B cell (primary cell): ENCODE measurements at regions not wholly inside any gene's neighbourhood (a gene's known extent, or its start where the extent isn't known, plus 50 kb on each side); places are given as distances from the start of the nearest gene placed in this dataset.

Experiments
- ATAC-seq: fragments of 200-7000 bp; cut with Tn5 transposase; one replicate; pipeline ENCODE4 v1.10.0; 2021; ENCODE audit warnings: low read depth, mild to moderate bottlenecking, moderate number of reproducible peaks, moderate library complexity
- CTCF ChIA-PET: fragments of 350-600 bp; sonication (Branson Sonifier 250); formaldehyde crosslinking; loops from one replicate; lab custom pipeline; 2021; ENCODE audit warnings: antibody characterized with exemption, inconsistent platforms; lab: Charles Lee
- POLR2A ChIA-PET: fragments of 350-600 bp; sonication (Branson Sonifier 250); formaldehyde crosslinking; loops from one replicate; lab custom pipeline; 2021; ENCODE audit warnings: antibody characterized with exemption; lab: Charles Lee
- DNase-seq: peaks from one replicate; pipeline ENCODE4 v3.0.0; 2013
- H2AFZ ChIP-seq: 2 replicates; pipeline ENCODE4 v1.6.1; 2012; ENCODE audit warnings: mild to moderate bottlenecking, low read depth, low read length; ENCODE audit not compliant: insufficient read depth, poor library complexity, severe bottlenecking
- H3K27ac ChIP-seq, 2 donors: 1 replicate in 1 of 2; 2 replicates in 1 of 2; pipeline ENCODE4 v1.5.1; 2012 to 2013; ENCODE audit warnings: low read length in 2 of 2, mild to moderate bottlenecking in 2 of 2, moderate library complexity in 1 of 2
- H3K27me3 ChIP-seq, 4 experiments: fragments of 200-600 bp in 1 of 4; sonication (generic) in 1 of 4; replicated peaks in 1 of 4; 1 replicate in 2 of 4; 2 replicates in 2 of 4; pipeline versions ENCODE4 v1.6.1 to v1.7.0; 2013 to 2016; ENCODE audit warnings: low read length in 3 of 4, mild to moderate bottlenecking in 2 of 4, mixed read lengths in 1 of 4, moderate library complexity in 1 of 4; ENCODE audit not compliant: insufficient read depth in 4 of 4, control insufficient read depth in 3 of 4; ENCODE audit errors: control extremely low read depth in 1 of 4
- H3K36me3 ChIP-seq, 2 experiments: replicated peaks in 1 of 2; 1 replicate in 1 of 2; 2 replicates in 1 of 2; pipeline versions ENCODE4 v1.6.1 to v1.7.1; 2013; ENCODE audit warnings: low read length in 1 of 2; ENCODE audit not compliant: insufficient read depth in 2 of 2, control insufficient read depth in 1 of 2; ENCODE audit errors: control extremely low read depth in 1 of 2, extremely low read depth in 1 of 2
- H3K4me1 ChIP-seq, 2 donors: fragments of 200-600 bp in 1 of 2; sonication (generic) in 1 of 2; 1 replicate in 1 of 2; 2 replicates in 1 of 2; pipeline versions ENCODE4 v1.5.1 to v1.6.1; 2013 to 2017; ENCODE audit warnings: low read length in 2 of 2; ENCODE audit not compliant: control insufficient read depth in 2 of 2, insufficient read depth in 2 of 2
- H3K4me2 ChIP-seq: replicated peaks from 2 replicates; pipeline ENCODE3; 2012; ENCODE audit warnings: mild to moderate bottlenecking, low read depth, low read length; ENCODE audit not compliant: poor library complexity, severe bottlenecking
- H3K4me3 ChIP-seq, 5 experiments: fragments of 200-600 bp in 1 of 5; sonication (generic) in 1 of 5; 1 replicate in 3 of 5; 2 replicates in 2 of 5; pipeline versions ENCODE4 v1.5.1 to v1.7.0; 2011 to 2016; ENCODE audit warnings: low read length in 4 of 5, mild to moderate bottlenecking in 4 of 5, low read depth in 2 of 5, control low read depth in 1 of 5, moderate library complexity in 1 of 5; ENCODE audit not compliant: insufficient read depth in 1 of 5; ENCODE audit errors: control extremely low read depth in 1 of 5, extremely low read depth in 1 of 5
- H3K79me2 ChIP-seq: fragments of 200-600 bp; sonication (generic); one replicate; pipeline ENCODE4 v1.6.0; 2016; ENCODE audit warnings: low read length; ENCODE audit not compliant: control insufficient read depth, insufficient read depth
- H3K9ac ChIP-seq: fragments of 200-600 bp; sonication (generic); 2 replicates; pipeline ENCODE4 v1.6.1; 2017; ENCODE audit warnings: mild to moderate bottlenecking, low read length, moderate library complexity
- H3K9me3 ChIP-seq, 3 donors: one replicate each; pipeline versions ENCODE4 v1.6.1 to v1.7.1; 2013; ENCODE audit warnings: low read length in 2 of 3; ENCODE audit not compliant: control insufficient read depth in 2 of 3, insufficient read depth in 1 of 3; ENCODE audit errors: control extremely low read depth in 1 of 3
- H4K20me1 ChIP-seq: 2 replicates; pipeline ENCODE4 v1.6.0; 2012; ENCODE audit warnings: mild to moderate bottlenecking, low read length; ENCODE audit not compliant: insufficient read depth, control insufficient read depth, poor library complexity, severe bottlenecking
- H3K27ac Mint-ChIP-seq: one replicate; pipeline ENCODE4 v1.8.0; 2021; ENCODE audit warnings: mixed read lengths
- H3K27me3 Mint-ChIP-seq: one replicate; pipeline ENCODE4 v1.8.0; 2021; ENCODE audit warnings: mixed read lengths
- H3K4me1 Mint-ChIP-seq: one replicate; pipeline ENCODE4 v1.8.0; 2021; ENCODE audit warnings: mixed read lengths
- H3K4me3 Mint-ChIP-seq: one replicate; pipeline ENCODE4 v1.8.0; 2021; ENCODE audit warnings: mixed read lengths
- H3K9me3 Mint-ChIP-seq: one replicate; pipeline ENCODE4 v1.8.0; 2022; ENCODE audit warnings: mixed read lengths; ENCODE audit not compliant: insufficient read depth
- CTCF ChIP-seq: fragments of 200-600 bp; IDR thresholded peaks from one replicate; pipeline ENCODE4 v1.8.0; 2022; ENCODE audit warnings: antibody characterized with exemption, mild to moderate bottlenecking
- EZH2 ChIP-seq: IDR thresholded peaks from 2 replicates; pipeline ENCODE4 v1.6.1; 2012; ENCODE audit warnings: borderline replicate concordance, low read depth, mild to moderate bottlenecking, moderate library complexity, low read length; ENCODE audit not compliant: insufficient read depth, poor library complexity, severe bottlenecking
- WGBS: methylation state at CpG from one replicate; pipeline ENCODE4 v1.1.5; 2013; ENCODE audit warnings: missing lambda C conversion rate; ENCODE audit not compliant: insufficient coverage; 5-methylcytosine and 5-hydroxymethylcytosine counted together
- intact Hi-C: fragments of 100-400 bp; cut with micrococcal nuclease; formaldehyde crosslinking; loops from one replicate; pipeline ENCODE4 v1.10.0; 2022

GRCh38 chr15:39447346-39447745, 133.5 kb upstream of the THBS1 start:
- ChIA-PET POLR2A (no interaction called here), CTCF (no interaction called here)
- Histone ChIP-seq H3K9ac (no peak overlapping the region), H4K20me1 (no peaks in the 10 kb centered on the region), H3K9me3 (no peaks in the 10 kb centered on the region), H3K4me2 (no peak overlapping the region), H2AFZ (no peak overlapping the region), H3K27ac (no peak overlapping the region), H3K79me2 (no peaks in the 10 kb centered on the region), H3K36me3 (no peaks in the 10 kb centered on the region), H3K4me3 (no peak overlapping the region), H3K27me3 (no peaks in the 10 kb centered on the region), H3K4me1 (no peaks in the 10 kb centered on the region)
- Mint-ChIP-seq H3K9me3 (no peaks in the 10 kb centered on the region), H3K4me3 (no peak overlapping the region), H3K27me3 (peaks cover 4% of the 10 kb centered on the region), H3K27ac (no peak overlapping the region), H3K4me1 (no peaks in the 10 kb centered on the region)
- ATAC-seq (no peak), DNase-seq (no peak)
- WGBS = 85% methylated on average over 2 of the region's 2 CpGs
- intact Hi-C loops = no loop called here
- TF ChIP-seq EZH2 = no peak
- TF ChIP-seq CTCF = no peak

GRCh38 chr15:39447881-39448280, 133.0 kb upstream of the THBS1 start:
- intact Hi-C loops = no loop called here
- no peak overlapping the region for H3K4me3 Mint-ChIP-seq
- no peaks in the 10 kb centered on the region for H3K79me2 ChIP-seq
- no peaks in the 10 kb centered on the region for H3K4me1 ChIP-seq
- no peak overlapping the region for H3K9ac ChIP-seq
- CTCF ChIA-PET = no interaction called here
- no peak overlapping the region for H3K4me2 ChIP-seq
- WGBS = 70% methylated on average over 2 of the region's 4 CpGs
- no peaks in the 10 kb centered on the region for H3K27me3 ChIP-seq
- H3K4me1 Mint-ChIP-seq = no peaks in the 10 kb centered on the region
- peaks cover 4% of the 10 kb centered on the region for H3K27me3 Mint-ChIP-seq
- no peak overlapping the region for H3K4me3 ChIP-seq
- no peak overlapping the region for H3K27ac Mint-ChIP-seq
- H3K27ac ChIP-seq = no peak overlapping the region
- DNase-seq (no peak), ATAC-seq (no peak)
- POLR2A ChIA-PET = no interaction called here
- H3K9me3 ChIP-seq = no peaks in the 10 kb centered on the region
- H3K36me3 ChIP-seq = no peaks in the 10 kb centered on the region
- H3K9me3 Mint-ChIP-seq = no peaks in the 10 kb centered on the region
- TF ChIP-seq CTCF (no peak), EZH2 (no peak)
- H2AFZ ChIP-seq = no peak overlapping the region
- H4K20me1 ChIP-seq = no peaks in the 10 kb centered on the region
